SK-N-SH treated with all-trans-retinoic acid at 6 μM for 48 hours (cell line): ENCODE measurements at regions not wholly inside any gene's neighbourhood (a gene's known extent, or its start where the extent isn't known, plus 50 kb on each side); places are given as distances from the start of the nearest gene placed in this dataset.

Experiments used
- ATAC-seq: fragments of 200-7000 bp; cut with Tn5 transposase; 3 replicates; pipeline ENCODE4 v1.9.1; 2020; ENCODE audit warnings: mild to moderate bottlenecking, moderate library complexity
- ARNTL ChIP-seq: fragments of 450-650 bp; formaldehyde crosslinking; IDR thresholded peaks from 2 replicates; pipeline ENCODE4 v1.5.0; 2020; ENCODE audit warnings: low read depth, mild to moderate bottlenecking, moderate library complexity, borderline replicate concordance
- BACH2 ChIP-seq: fragments of 250-450 bp; sonication (Bioruptor Pico); IDR thresholded peaks from 2 replicates; pipeline ENCODE4 v1.9.0; 2021; ENCODE audit warnings: mild to moderate bottlenecking, borderline replicate concordance
- CSDC2 ChIP-seq: fragments of 250-450 bp; sonication (Bioruptor Pico); IDR thresholded peaks from 2 replicates; pipeline ENCODE4 v1.5.0; 2020; ENCODE audit warnings: mild to moderate bottlenecking, moderate library complexity
- ESRRG ChIP-seq: fragments of 250-450 bp; sonication (Bioruptor Pico); IDR thresholded peaks from 2 replicates; pipeline ENCODE4 v1.6.1; 2021; ENCODE audit warnings: mild to moderate bottlenecking
- GLIS3 ChIP-seq: fragments of 250-450 bp; sonication (Bioruptor Pico); IDR thresholded peaks from 2 replicates; pipeline ENCODE4 v1.5.0; 2020; ENCODE audit warnings: mild to moderate bottlenecking, moderate library complexity
- ISL1 ChIP-seq: fragments of 250-450 bp; sonication (Bioruptor Pico); IDR thresholded peaks from 2 replicates; pipeline ENCODE4 v2.1.2; 2022; ENCODE audit warnings: mild to moderate bottlenecking, moderate library complexity
- OSR1 ChIP-seq: fragments of 250-450 bp; sonication (Bioruptor Pico); IDR thresholded peaks from 2 replicates; pipeline ENCODE4 v1.8.0; 2022; ENCODE audit warnings: moderate library complexity, mild to moderate bottlenecking, inconsistent platforms
- RARB ChIP-seq: fragments of 250-450 bp; sonication (Bioruptor Pico); IDR thresholded peaks from 2 replicates; pipeline ENCODE4 v1.8.0; 2021; ENCODE audit warnings: mild to moderate bottlenecking, moderate library complexity
- SNAI2 ChIP-seq: fragments of 250-450 bp; sonication (Bioruptor Pico); IDR thresholded peaks from 2 replicates; pipeline ENCODE4 v1.5.0; 2020; ENCODE audit warnings: mild to moderate bottlenecking, moderate library complexity
- TCF4 ChIP-seq: fragments of 250-450 bp; sonication (Bioruptor Pico); IDR thresholded peaks from 2 replicates; pipeline ENCODE4 v1.8.0; 2021; ENCODE audit warnings: mild to moderate bottlenecking, moderate library complexity, borderline replicate concordance
- TOX ChIP-seq: fragments of 250-450 bp; sonication (Bioruptor Pico); IDR thresholded peaks from 2 replicates; pipeline ENCODE4 v1.8.0; 2021; ENCODE audit warnings: mild to moderate bottlenecking, moderate library complexity, borderline replicate concordance
- ZC3H10 ChIP-seq: fragments of 250-450 bp; sonication (Bioruptor Pico); IDR thresholded peaks from 2 replicates; pipeline ENCODE4 v1.5.1; 2021; ENCODE audit warnings: mild to moderate bottlenecking, moderate library complexity
- ZFP3 ChIP-seq: fragments of 250-450 bp; sonication (Bioruptor Pico); IDR thresholded peaks from 2 replicates; pipeline ENCODE4 v1.5.0; 2020; ENCODE audit warnings: mild to moderate bottlenecking, moderate library complexity
- ZFP30 ChIP-seq: fragments of 450-650 bp; formaldehyde crosslinking; IDR thresholded peaks from 2 replicates; pipeline ENCODE4 v1.5.0; 2022; ENCODE audit warnings: mild to moderate bottlenecking, moderate library complexity
- ZNF565 ChIP-seq: fragments of 450-650 bp; formaldehyde crosslinking; conservative IDR thresholded peaks from 2 replicates; pipeline ENCODE4 v1.5.0; 2020; ENCODE audit warnings: low read depth, mild to moderate bottlenecking, moderate library complexity
- ZNF70 ChIP-seq: fragments of 450-650 bp; formaldehyde crosslinking; IDR thresholded peaks from 2 replicates; pipeline ENCODE4 v1.5.0; 2020; ENCODE audit warnings: mild to moderate bottlenecking, moderate library complexity
- ZNF8 ChIP-seq: fragments of 450-650 bp; formaldehyde crosslinking; IDR thresholded peaks from 2 replicates; pipeline ENCODE4 v1.5.0; 2020; ENCODE audit warnings: mild to moderate bottlenecking, moderate library complexity
- TF ChIP-seq, protein P1 (sequence below): fragments of 250-450 bp; sonication (Bioruptor Pico); IDR thresholded peaks from 2 replicates; pipeline ENCODE4 v1.5.1; 2021; ENCODE audit warnings: mild to moderate bottlenecking, moderate library complexity
- TF ChIP-seq, protein P2 (sequence below): fragments of 250-450 bp; sonication (Bioruptor Pico); IDR thresholded peaks from 2 replicates; pipeline ENCODE4 v1.8.0; 2020; ENCODE audit warnings: mild to moderate bottlenecking, moderate library complexity, borderline replicate concordance
- TF ChIP-seq, protein P3 (sequence below): fragments of 250-450 bp; sonication (Bioruptor Pico); IDR thresholded peaks from 2 replicates; pipeline ENCODE4 v1.8.0; 2021; ENCODE audit warnings: low read depth, mild to moderate bottlenecking, moderate library complexity, borderline replicate concordance
- TF ChIP-seq, protein P4 (sequence below): fragments of 250-450 bp; sonication (Bioruptor Pico); IDR thresholded peaks from 2 replicates; pipeline ENCODE4 v1.5.1; 2020; ENCODE audit warnings: low read depth, mild to moderate bottlenecking, moderate library complexity

GRCh38 chr4:14528918-14529317, 473.4 kb upstream of the CPEB2 start (continued):
- TF ChIP-seq ZFP30 (CRISPR knock-in tag), result no peak
- no peak for TF ChIP-seq OSR1 (CRISPR knock-in tag)

GRCh38 chr4:14529653-14530052, 472.6 kb upstream of the CPEB2 start:
- TF ChIP-seq TOX (CRISPR knock-in tag) (no peak), RARB (CRISPR knock-in tag) (no peak), BACH2 (CRISPR knock-in tag) (no peak), ZNF70 (CRISPR knock-in tag) (no peak), ZNF565 (CRISPR knock-in tag) (no peak), ZFP3 (no peak), SNAI2 (no peak), TCF4 (CRISPR knock-in tag) (no peak), ESRRG (CRISPR knock-in tag) (no peak), ISL1 (CRISPR knock-in tag) (no peak), ARNTL (CRISPR knock-in tag) (no peak)
- TF ChIP-seq, protein P1, sequence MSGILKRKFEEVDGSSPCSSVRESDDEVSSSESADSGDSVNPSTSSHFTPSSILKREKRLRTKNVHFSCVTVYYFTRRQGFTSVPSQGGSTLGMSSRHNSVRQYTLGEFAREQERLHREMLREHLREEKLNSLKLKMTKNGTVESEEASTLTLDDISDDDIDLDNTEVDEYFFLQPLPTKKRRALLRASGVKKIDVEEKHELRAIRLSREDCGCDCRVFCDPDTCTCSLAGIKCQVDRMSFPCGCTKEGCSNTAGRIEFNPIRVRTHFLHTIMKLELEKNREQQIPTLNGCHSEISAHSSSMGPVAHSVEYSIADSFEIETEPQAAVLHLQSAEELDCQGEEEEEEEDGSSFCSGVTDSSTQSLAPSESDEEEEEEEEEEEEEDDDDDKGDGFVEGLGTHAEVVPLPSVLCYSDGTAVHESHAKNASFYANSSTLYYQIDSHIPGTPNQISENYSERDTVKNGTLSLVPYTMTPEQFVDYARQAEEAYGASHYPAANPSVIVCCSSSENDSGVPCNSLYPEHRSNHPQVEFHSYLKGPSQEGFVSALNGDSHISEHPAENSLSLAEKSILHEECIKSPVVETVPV, result no peak
- TF ChIP-seq, protein P2, sequence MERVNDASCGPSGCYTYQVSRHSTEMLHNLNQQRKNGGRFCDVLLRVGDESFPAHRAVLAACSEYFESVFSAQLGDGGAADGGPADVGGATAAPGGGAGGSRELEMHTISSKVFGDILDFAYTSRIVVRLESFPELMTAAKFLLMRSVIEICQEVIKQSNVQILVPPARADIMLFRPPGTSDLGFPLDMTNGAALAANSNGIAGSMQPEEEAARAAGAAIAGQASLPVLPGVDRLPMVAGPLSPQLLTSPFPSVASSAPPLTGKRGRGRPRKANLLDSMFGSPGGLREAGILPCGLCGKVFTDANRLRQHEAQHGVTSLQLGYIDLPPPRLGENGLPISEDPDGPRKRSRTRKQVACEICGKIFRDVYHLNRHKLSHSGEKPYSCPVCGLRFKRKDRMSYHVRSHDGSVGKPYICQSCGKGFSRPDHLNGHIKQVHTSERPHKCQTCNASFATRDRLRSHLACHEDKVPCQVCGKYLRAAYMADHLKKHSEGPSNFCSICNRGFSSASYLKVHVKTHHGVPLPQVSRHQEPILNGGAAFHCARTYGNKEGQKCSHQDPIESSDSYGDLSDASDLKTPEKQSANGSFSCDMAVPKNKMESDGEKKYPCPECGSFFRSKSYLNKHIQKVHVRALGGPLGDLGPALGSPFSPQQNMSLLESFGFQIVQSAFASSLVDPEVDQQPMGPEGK (CRISPR knock-in tag), result no peak
- TF ChIP-seq, protein P3, sequence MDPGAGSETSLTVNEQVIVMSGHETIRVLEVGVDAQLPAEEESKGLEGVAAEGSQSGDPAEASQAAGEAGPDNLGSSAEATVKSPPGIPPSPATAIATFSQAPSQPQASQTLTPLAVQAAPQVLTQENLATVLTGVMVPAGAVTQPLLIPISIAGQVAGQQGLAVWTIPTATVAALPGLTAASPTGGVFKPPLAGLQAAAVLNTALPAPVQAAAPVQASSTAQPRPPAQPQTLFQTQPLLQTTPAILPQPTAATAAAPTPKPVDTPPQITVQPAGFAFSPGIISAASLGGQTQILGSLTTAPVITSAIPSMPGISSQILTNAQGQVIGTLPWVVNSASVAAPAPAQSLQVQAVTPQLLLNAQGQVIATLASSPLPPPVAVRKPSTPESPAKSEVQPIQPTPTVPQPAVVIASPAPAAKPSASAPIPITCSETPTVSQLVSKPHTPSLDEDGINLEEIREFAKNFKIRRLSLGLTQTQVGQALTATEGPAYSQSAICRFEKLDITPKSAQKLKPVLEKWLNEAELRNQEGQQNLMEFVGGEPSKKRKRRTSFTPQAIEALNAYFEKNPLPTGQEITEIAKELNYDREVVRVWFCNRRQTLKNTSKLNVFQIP (CRISPR knock-in tag), result no peak
- ATAC-seq, result no peak

DNA sequence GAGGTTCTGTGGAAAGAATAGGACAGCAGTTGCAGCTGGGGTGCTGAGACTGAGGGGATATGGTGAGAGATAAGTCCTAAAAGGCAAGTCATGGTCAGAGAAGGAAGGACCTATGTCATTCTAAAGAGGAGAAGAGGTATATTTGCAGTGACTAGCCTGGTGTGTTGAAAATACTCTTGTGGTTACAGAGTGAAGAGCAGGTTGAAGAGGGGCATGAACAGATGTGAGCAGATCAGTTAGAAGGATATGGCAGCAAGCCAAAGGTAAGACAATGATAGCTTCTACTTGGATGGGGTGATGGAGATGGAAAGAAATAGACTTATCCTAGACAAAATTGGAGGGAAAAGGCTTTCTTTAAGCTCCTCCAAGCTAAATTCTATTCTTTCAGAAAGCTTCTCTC, 469.8 kb upstream of the CPEB2 start:
- no peak for ATAC-seq
- no peak for TF ChIP-seq ARNTL (CRISPR knock-in tag)
- no peak for TF ChIP-seq ISL1 (CRISPR knock-in tag)
- TF ChIP-seq SNAI2, result no peak
- TF ChIP-seq, protein P1, result no peak
- TF ChIP-seq ZFP30 (CRISPR knock-in tag), result no peak
- TF ChIP-seq CSDC2 (CRISPR knock-in tag), result no peak
- no peak for TF ChIP-seq ZFP3
- TF ChIP-seq ZC3H10 (CRISPR knock-in tag), result no peak

- no peak for ATAC-seq
- TF ChIP-seq ZNF8, result no peak
- no peak for TF ChIP-seq OSR1 (CRISPR knock-in tag)
- no peak for TF ChIP-seq CSDC2 (CRISPR knock-in tag)
- TF ChIP-seq, protein P1, result no peak
- TF ChIP-seq ZFP30 (CRISPR knock-in tag), result no peak
- no peak for TF ChIP-seq SNAI2
- TF ChIP-seq ARNTL (CRISPR knock-in tag), result no peak
- TF ChIP-seq, protein P2 (CRISPR knock-in tag), result no peak
- TF ChIP-seq BACH2 (CRISPR knock-in tag), result no peak
- no peak for TF ChIP-seq TOX (CRISPR knock-in tag)
- TF ChIP-seq, protein P4, sequence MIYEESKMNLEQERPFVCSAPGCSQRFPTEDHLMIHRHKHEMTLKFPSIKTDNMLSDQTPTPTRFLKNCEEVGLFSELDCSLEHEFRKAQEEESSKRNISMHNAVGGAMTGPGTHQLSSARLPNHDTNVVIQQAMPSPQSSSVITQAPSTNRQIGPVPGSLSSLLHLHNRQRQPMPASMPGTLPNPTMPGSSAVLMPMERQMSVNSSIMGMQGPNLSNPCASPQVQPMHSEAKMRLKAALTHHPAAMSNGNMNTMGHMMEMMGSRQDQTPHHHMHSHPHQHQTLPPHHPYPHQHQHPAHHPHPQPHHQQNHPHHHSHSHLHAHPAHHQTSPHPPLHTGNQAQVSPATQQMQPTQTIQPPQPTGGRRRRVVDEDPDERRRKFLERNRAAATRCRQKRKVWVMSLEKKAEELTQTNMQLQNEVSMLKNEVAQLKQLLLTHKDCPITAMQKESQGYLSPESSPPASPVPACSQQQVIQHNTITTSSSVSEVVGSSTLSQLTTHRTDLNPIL (CRISPR knock-in tag), result no peak
- TF ChIP-seq ZFP3, result no peak
- no peak for TF ChIP-seq ESRRG (CRISPR knock-in tag)
- no peak for TF ChIP-seq GLIS3 (CRISPR knock-in tag)
- no peak for TF ChIP-seq ZC3H10 (CRISPR knock-in tag)
- TF ChIP-seq, protein P3 (CRISPR knock-in tag), result no peak
Observed at GRCh38 chr4:14539246-14539645, 463.0 kb upstream of the CPEB2 start.
